Neural cell (in vitro differentiated cells): ENCODE measurements at regions not wholly inside any gene's neighbourhood (a gene's known extent, or its start where the extent isn't known, plus 50 kb on each side); places are given as distances from the start of the nearest gene placed in this dataset.

Experiments
- H2AFZ ChIP-seq: fragments of 200-600, 300-800 bp; sonication (generic), shearing (Covaris generic); 2 replicates; pipeline ENCODE4 v1.6.0; 2014; ENCODE audit warnings: low read depth, mild to moderate bottlenecking, antibody characterized with exemption, low read length, moderate library complexity
- H3F3A ChIP-seq: fragments of 200-600 bp; shearing (Covaris generic); 2 replicates; pipeline ENCODE4 v1.6.1; 2016; ENCODE audit warnings: mild to moderate bottlenecking, moderate library complexity, mixed read lengths, antibody characterized with exemption, low read length; ENCODE audit not compliant: insufficient read depth, poor library complexity, severe bottlenecking
- H3K27ac ChIP-seq: fragments of 200-600, 300-800 bp; sonication (generic), shearing (Covaris generic); 2 replicates; pipeline ENCODE4 v1.5.1; 2014; ENCODE audit warnings: mild to moderate bottlenecking, low read length, moderate library complexity
- H3K27me3 ChIP-seq: fragments of 300-800, 200-600 bp; sonication (generic), shearing (Covaris generic); 2 replicates; pipeline ENCODE4 v1.6.0; 2014; ENCODE audit warnings: mild to moderate bottlenecking, low read depth, low read length, moderate library complexity; ENCODE audit not compliant: insufficient read depth
- H3K36me3 ChIP-seq: fragments of 300-800, 200-600 bp; sonication (generic), shearing (Covaris generic); 2 replicates; pipeline ENCODE4 v1.5.1; 2014; ENCODE audit warnings: mild to moderate bottlenecking, antibody characterized with exemption, low read length, moderate library complexity; ENCODE audit not compliant: insufficient read depth
- H3K4me2 ChIP-seq: fragments of 300-800, 200-600 bp; sonication (generic), shearing (Covaris generic); 2 replicates; pipeline ENCODE4 v1.6.0; 2014; ENCODE audit warnings: mild to moderate bottlenecking, low read length
- H3K4me3 ChIP-seq: fragments of 300-800, 200-600 bp; sonication (generic), shearing (Covaris generic); 2 replicates; pipeline ENCODE4 v1.5.1; 2014; ENCODE audit warnings: mild to moderate bottlenecking, low read length, moderate library complexity
- H3K79me2 ChIP-seq: fragments of 200-600 bp; shearing (Covaris generic); replicated peaks from 2 replicates; pipeline ENCODE4 v1.6.0; 2014; ENCODE audit warnings: mild to moderate bottlenecking, low read length, moderate library complexity; ENCODE audit not compliant: insufficient read depth
- H3K9ac ChIP-seq: fragments of 300-800, 200-600 bp; sonication (generic), shearing (Covaris generic); 2 replicates; pipeline ENCODE4 v1.6.1; 2016; ENCODE audit warnings: mild to moderate bottlenecking, low read length, mixed read lengths
- H3K9me2 ChIP-seq: fragments of 200-600 bp; shearing (Covaris generic); 2 replicates; pipeline ENCODE4 v1.6.1; 2016; ENCODE audit warnings: mild to moderate bottlenecking, low read length, mixed read lengths; ENCODE audit not compliant: insufficient read depth
- H3K9me3 ChIP-seq: fragments of 200-600, 300-800 bp; sonication (generic), shearing (Covaris generic); 2 replicates; pipeline ENCODE4 v1.6.1; 2016; ENCODE audit warnings: mild to moderate bottlenecking, mixed run types, low read length, moderate library complexity, mixed read lengths
- H4K20me1 ChIP-seq: fragments of 200-600 bp; shearing (Covaris generic); 2 replicates; pipeline ENCODE4 v1.6.1; 2016; ENCODE audit warnings: mild to moderate bottlenecking, mixed run types; ENCODE audit not compliant: insufficient read depth
- EP300 ChIP-seq: fragments of 450-650 bp; conservative IDR thresholded peaks from 2 replicates; pipeline ENCODE4 v1.6.1; 2014; ENCODE audit warnings: antibody characterized with exemption, mild to moderate bottlenecking, moderate library complexity; ENCODE audit not compliant: poor library complexity, severe bottlenecking
- EZH2 ChIP-seq: fragments of 200-600, 300-800 bp; shearing (Covaris generic), sonication (generic); IDR thresholded peaks from 2 replicates; pipeline ENCODE4 v1.6.1; 2014; ENCODE audit warnings: antibody characterized with exemption, low read length, borderline replicate concordance, mild to moderate bottlenecking; ENCODE audit not compliant: insufficient read depth, poor library complexity, severe bottlenecking
- MXI1 ChIP-seq: fragments of 450-650 bp; conservative IDR thresholded peaks from 2 replicates; pipeline ENCODE4 v1.6.1; 2014; ENCODE audit warnings: antibody characterized with exemption, mild to moderate bottlenecking; ENCODE audit not compliant: poor library complexity, severe bottlenecking
- POLR2AphosphoS5 ChIP-seq: IDR thresholded peaks from 2 replicates; pipeline ENCODE4 v1.6.1; 2012
- RAD21 ChIP-seq: fragments of 450-650 bp; conservative IDR thresholded peaks from 2 replicates; pipeline ENCODE4 v1.6.1; 2014; ENCODE audit warnings: antibody characterized with exemption, mild to moderate bottlenecking, moderate library complexity
- TF ChIP-seq, protein P1 (sequence below): fragments of 450-650 bp; IDR thresholded peaks from 2 replicates; pipeline ENCODE4 v1.5.1; 2014; ENCODE audit warnings: antibody characterized with exemption, mild to moderate bottlenecking, moderate library complexity; ENCODE audit not compliant: poor library complexity, severe bottlenecking
- TF ChIP-seq, protein P2 (sequence below): IDR thresholded peaks from 2 replicates; pipeline ENCODE4 v1.6.1; 2012; ENCODE audit warnings: borderline replicate concordance

DNA sequence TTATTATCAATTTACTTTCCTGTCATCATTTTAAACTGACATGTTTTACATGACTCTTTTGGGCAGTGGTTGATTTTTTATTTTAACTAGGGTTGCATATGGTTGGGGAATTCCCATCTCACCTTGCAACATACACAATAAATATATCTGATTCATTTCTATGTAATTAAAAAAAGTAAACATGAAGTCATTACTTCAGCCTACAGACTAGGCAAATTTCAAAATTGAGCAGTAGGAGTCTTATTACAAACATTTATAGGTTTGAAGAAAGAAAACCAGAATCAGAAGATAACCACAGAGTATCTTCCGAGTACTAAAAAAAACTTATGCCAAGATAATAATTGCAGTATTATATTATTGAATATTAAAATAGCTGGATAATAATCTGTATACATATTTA is 377.0 kb upstream of the VRK2 start:
- H3F3A ChIP-seq, result no peaks in the 10 kb centered on the region
- H3K4me2 ChIP-seq, result no peak overlapping the region
- H3K9me2 ChIP-seq, result no peaks in the 10 kb centered on the region
- no peaks in the 10 kb centered on the region for H3K36me3 ChIP-seq
- H2AFZ ChIP-seq, result no peak overlapping the region
- H3K4me3 ChIP-seq, result no peak overlapping the region
- no peaks in the 10 kb centered on the region for H3K27me3 ChIP-seq
- H3K9ac ChIP-seq, result no peak overlapping the region
- H3K9me3 ChIP-seq, result no peaks in the 10 kb centered on the region
- TF ChIP-seq, protein P1, sequence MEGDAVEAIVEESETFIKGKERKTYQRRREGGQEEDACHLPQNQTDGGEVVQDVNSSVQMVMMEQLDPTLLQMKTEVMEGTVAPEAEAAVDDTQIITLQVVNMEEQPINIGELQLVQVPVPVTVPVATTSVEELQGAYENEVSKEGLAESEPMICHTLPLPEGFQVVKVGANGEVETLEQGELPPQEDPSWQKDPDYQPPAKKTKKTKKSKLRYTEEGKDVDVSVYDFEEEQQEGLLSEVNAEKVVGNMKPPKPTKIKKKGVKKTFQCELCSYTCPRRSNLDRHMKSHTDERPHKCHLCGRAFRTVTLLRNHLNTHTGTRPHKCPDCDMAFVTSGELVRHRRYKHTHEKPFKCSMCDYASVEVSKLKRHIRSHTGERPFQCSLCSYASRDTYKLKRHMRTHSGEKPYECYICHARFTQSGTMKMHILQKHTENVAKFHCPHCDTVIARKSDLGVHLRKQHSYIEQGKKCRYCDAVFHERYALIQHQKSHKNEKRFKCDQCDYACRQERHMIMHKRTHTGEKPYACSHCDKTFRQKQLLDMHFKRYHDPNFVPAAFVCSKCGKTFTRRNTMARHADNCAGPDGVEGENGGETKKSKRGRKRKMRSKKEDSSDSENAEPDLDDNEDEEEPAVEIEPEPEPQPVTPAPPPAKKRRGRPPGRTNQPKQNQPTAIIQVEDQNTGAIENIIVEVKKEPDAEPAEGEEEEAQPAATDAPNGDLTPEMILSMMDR, result no peak
- TF ChIP-seq MXI1, result no peak
- TF ChIP-seq EZH2, result no peak
- TF ChIP-seq POLR2AphosphoS5, result no peak
- TF ChIP-seq, protein P2, sequence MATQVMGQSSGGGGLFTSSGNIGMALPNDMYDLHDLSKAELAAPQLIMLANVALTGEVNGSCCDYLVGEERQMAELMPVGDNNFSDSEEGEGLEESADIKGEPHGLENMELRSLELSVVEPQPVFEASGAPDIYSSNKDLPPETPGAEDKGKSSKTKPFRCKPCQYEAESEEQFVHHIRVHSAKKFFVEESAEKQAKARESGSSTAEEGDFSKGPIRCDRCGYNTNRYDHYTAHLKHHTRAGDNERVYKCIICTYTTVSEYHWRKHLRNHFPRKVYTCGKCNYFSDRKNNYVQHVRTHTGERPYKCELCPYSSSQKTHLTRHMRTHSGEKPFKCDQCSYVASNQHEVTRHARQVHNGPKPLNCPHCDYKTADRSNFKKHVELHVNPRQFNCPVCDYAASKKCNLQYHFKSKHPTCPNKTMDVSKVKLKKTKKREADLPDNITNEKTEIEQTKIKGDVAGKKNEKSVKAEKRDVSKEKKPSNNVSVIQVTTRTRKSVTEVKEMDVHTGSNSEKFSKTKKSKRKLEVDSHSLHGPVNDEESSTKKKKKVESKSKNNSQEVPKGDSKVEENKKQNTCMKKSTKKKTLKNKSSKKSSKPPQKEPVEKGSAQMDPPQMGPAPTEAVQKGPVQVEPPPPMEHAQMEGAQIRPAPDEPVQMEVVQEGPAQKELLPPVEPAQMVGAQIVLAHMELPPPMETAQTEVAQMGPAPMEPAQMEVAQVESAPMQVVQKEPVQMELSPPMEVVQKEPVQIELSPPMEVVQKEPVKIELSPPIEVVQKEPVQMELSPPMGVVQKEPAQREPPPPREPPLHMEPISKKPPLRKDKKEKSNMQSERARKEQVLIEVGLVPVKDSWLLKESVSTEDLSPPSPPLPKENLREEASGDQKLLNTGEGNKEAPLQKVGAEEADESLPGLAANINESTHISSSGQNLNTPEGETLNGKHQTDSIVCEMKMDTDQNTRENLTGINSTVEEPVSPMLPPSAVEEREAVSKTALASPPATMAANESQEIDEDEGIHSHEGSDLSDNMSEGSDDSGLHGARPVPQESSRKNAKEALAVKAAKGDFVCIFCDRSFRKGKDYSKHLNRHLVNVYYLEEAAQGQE, result no peak
- H3K27ac ChIP-seq, result no peak overlapping the region
- no peaks in the 10 kb centered on the region for H3K79me2 ChIP-seq
- no peaks in the 10 kb centered on the region for H4K20me1 ChIP-seq

DNA sequence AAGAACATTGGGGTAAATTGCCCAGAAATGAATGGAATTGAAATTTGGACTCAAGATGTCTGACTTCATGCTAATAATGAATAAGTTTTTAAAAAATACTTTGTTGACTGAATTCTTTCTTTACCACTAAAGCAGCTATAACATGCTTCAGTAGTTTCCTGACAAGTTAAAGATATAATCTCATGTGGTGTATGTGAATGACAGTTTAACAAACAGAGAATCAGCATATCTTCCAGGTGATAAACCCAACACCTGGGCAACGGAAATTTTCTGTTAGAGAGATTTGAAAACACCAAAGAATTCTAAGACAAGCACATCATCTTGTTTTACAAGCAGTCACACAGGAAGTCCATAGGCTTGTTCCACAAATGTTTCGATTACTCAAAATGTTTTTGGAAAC is 372.6 kb upstream of the VRK2 start:
- H3K4me3 ChIP-seq, result no peak overlapping the region
- no peaks in the 10 kb centered on the region for H3K9me2 ChIP-seq
- peak; percentile 56 for TF ChIP-seq POLR2AphosphoS5
- TF ChIP-seq EP300, result peak; percentile 74
- no peak for TF ChIP-seq RAD21
- H3K79me2 ChIP-seq, result no peaks in the 10 kb centered on the region
- H3K9me3 ChIP-seq, result no peaks in the 10 kb centered on the region
- no peaks in the 10 kb centered on the region for H3K36me3 ChIP-seq
- no peaks in the 10 kb centered on the region for H3K27me3 ChIP-seq
- no peaks in the 10 kb centered on the region for H4K20me1 ChIP-seq
- no peak overlapping the region for H2AFZ ChIP-seq
- H3K9ac ChIP-seq, result no peak overlapping the region
- no peak overlapping the region for H3K27ac ChIP-seq
- H3F3A ChIP-seq, result no peaks in the 10 kb centered on the region
- no peak overlapping the region for H3K4me2 ChIP-seq

DNA sequence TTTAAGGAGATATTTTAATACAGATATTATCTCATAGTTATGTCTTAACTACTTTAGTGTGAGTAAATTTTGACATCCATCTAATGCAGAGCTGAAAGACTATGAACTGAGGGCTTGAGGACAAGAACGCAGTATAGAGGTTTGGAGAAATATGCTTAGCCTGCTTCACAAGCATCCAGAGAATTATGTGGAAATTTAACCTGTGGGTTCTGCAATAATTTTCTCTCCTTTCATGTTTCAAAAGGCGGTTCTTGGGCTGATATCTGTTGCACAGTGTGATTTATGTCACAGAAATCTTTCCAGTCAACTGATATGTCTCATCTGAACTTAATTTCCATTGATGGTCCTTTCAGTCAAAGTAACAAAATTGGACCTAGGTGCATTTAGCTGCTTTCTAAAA is 371.9 kb upstream of the VRK2 start:
- H3F3A ChIP-seq, result no peaks in the 10 kb centered on the region
- H3K4me2 ChIP-seq, result no peak overlapping the region
- no peaks in the 10 kb centered on the region for H3K9me3 ChIP-seq
- H3K36me3 ChIP-seq, result no peaks in the 10 kb centered on the region
- H4K20me1 ChIP-seq, result no peaks in the 10 kb centered on the region
- H2AFZ ChIP-seq, result no peak overlapping the region
- H3K9me2 ChIP-seq, result no peaks in the 10 kb centered on the region
- H3K27ac ChIP-seq, result no peak overlapping the region
- no peaks in the 10 kb centered on the region for H3K27me3 ChIP-seq
- TF ChIP-seq EP300 (peak; percentile 45), POLR2AphosphoS5 (no peak), RAD21 (no peak)
- H3K4me3 ChIP-seq, result peak overlapping the region; percentile 12
- H3K79me2 ChIP-seq, result no peaks in the 10 kb centered on the region
- H3K9ac ChIP-seq, result no peak overlapping the region
